HG03135 (cell line): ENCODE measurements at regions not wholly inside any gene's neighbourhood (a gene's known extent, or its start where the extent isn't known, plus 50 kb on each side); places are given as distances from the start of the nearest gene placed in this dataset.

Experiments used
- ATAC-seq: cut with Tn5 transposase; IDR thresholded peaks from one replicate; pipeline ENCODE4 v1.9.1; 2021; ENCODE audit warnings: mild to moderate bottlenecking, moderate library complexity; ENCODE audit not compliant: unreplicated experiment

GRCh38 chr13:59197397-59197796 lies 966.3 kb downstream of the DIAPH3 start:
- ATAC-seq, result no peak

- ATAC-seq, result no peak
Observed at GRCh38 chr13:59201841-59202240, 961.9 kb downstream of the DIAPH3 start.

GRCh38 chr13:59203855-59204254 lies 959.9 kb downstream of the DIAPH3 start:
- ATAC-seq, result no peak

- ATAC-seq, result no peak
Observed at GRCh38 chr13:59205501-59205900, 958.2 kb downstream of the DIAPH3 start.

GRCh38 chr13:59208405-59209195 lies 955.1 kb downstream of the DIAPH3 start:
- no peak for ATAC-seq

- no peak for ATAC-seq
Observed at GRCh38 chr13:59210543-59210942, 953.2 kb downstream of the DIAPH3 start.

- ATAC-seq, result no peak
Observed at GRCh38 chr13:59211606-59212005, 952.1 kb downstream of the DIAPH3 start.

GRCh38 chr13:59229401-59229800 lies 934.3 kb downstream of the DIAPH3 start:
- no peak for ATAC-seq

- ATAC-seq, result no peak
Observed at GRCh38 chr13:59229861-59230260, 933.9 kb downstream of the DIAPH3 start.

- ATAC-seq, result no peak
Observed at GRCh38 chr13:59230484-59231264, 933.1 kb downstream of the DIAPH3 start.

- no peak for ATAC-seq
Observed at GRCh38 chr13:59236309-59236919, 927.3 kb downstream of the DIAPH3 start.

GRCh38 chr13:59236944-59237343 lies 926.8 kb downstream of the DIAPH3 start:
- ATAC-seq, result no peak

- ATAC-seq, result no peak
Observed at GRCh38 chr13:59247171-59247570, 916.6 kb downstream of the DIAPH3 start.

- no peak for ATAC-seq
Observed at GRCh38 chr13:59250336-59251189, 913.2 kb downstream of the DIAPH3 start.

GRCh38 chr13:59259165-59260000 lies 904.3 kb downstream of the DIAPH3 start:
- no peak for ATAC-seq

- no peak for ATAC-seq
Observed at GRCh38 chr13:59261928-59262488, 901.7 kb downstream of the DIAPH3 start.

GRCh38 chr13:59263531-59263930 lies 900.2 kb downstream of the DIAPH3 start:
- ATAC-seq, result no peak

GRCh38 chr13:59266478-59267063 lies 897.2 kb downstream of the DIAPH3 start:
- no peak for ATAC-seq

- no peak for ATAC-seq
Observed at GRCh38 chr13:59269476-59269875, 894.3 kb downstream of the DIAPH3 start.
